NCI-H510A treated with DMSO at 0.1 percent for 48 hours (cell line): ENCODE measurements at regions not wholly inside any gene's neighbourhood (a gene's known extent, or its start where the extent isn't known, plus 50 kb on each side); places are given as distances from the start of the nearest gene placed in this dataset.

ENCODE experiments used
- DNase-seq: peaks from one replicate; lab custom pipeline; 2025; lab: John Stamatoyannopoulos, UW

DNA sequence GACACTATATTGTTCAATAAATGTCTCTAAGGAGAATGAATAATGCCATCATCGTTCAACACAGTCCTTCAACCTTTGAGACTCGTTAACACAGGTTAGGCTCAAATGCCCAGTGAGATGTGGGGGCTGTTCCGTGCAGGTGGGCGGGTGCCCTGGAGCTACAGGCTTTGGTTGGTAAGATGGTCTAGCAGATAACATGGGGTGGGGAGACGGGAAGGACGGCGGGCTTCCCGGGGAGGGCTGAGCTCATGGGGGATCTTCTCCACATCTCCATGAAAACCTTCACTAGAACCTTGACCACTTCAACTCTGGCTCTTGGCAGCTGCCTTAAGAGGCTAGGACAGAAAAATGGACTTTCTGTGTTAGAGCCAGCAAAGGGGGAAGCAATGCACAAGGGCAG, 134.1 kb upstream of the TCERG1L start:
- DNase-seq = no peak

DNA sequence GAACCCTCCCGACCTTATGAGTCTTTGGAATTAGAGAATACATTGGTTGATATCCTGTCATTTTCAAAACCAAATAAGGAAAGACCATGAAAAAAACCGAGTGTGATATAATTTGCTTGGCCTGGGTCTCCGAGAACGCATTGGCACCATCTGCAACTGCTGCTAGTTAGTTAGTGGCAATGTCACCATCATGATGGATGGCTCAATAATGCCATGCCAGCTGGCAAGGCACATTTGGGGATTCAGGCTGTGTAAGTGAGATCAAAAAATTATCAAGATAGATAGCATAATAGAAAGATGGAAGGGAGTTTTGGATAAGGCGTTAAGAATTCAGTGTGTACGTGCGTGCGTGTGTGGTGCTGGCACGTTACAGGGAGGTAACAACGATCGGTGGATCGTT, 134.7 kb upstream of the TCERG1L start:
- DNase-seq = no peak

DNA sequence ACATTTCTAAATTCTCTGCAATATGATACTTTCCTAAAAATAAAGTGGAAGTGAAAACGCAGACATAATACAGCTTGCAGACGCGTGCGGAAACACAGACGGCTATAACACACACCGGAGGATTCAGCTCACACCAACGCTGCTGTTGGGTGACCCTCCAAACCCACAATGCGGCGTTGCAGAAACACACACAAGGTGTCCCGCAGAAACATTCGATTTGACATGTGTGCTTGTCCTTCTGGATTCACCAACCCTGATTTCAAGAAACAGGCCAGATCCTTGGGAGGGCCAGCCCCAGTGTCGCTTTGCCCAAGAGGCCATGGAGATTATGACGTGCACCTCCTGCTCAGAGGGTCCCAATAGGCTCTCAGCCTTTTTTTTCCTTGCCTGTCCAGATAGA, 136.7 kb upstream of the TCERG1L start:
- DNase-seq = no peak

DNA sequence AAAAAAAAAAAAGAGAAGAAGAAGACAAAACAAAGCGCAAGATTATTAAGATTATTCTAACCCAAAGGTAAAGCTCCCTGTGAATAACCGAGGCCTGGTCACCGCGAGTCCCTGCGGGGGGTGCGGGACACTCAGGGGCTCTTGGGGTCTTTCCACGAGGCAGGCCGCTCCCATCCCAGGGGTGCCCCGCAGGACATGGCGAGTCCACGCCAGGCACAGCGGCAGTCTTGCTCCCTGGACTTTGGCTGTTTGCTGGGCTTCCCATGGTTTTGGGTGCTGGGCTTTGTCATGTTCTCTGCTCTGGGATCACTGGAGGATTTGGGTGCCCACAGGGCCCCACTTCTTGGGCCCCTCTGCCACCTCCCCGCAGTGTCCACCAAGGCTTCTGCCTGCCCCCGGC, 137.4 kb upstream of the TCERG1L start:
- no peak for DNase-seq

DNA sequence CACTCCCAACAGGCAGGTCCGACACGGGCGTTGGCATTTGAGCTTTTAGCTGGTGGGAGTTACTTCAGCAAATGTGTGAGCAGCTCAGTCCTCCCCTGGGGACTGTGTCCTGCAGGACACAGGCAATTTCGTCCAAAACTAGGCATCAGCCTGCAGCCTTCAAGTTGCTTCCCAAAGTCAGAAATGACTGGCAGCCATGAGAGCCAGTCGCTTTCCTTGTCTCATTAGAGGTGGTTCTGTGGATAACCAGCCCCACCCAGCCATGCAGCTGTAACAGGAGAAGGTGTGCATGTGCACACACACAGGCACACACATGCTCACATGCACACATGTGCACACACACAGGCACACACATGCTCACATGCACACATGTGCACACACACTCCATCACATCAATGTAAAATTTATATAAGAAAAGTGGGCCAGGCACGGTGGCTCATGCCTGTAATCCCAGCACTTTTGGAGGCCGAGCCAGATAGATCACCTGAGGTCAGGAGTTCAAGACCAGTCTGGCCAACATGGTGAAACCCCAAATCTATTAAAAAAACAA, 138.8 kb upstream of the TCERG1L start:
- DNase-seq = no peak

DNA sequence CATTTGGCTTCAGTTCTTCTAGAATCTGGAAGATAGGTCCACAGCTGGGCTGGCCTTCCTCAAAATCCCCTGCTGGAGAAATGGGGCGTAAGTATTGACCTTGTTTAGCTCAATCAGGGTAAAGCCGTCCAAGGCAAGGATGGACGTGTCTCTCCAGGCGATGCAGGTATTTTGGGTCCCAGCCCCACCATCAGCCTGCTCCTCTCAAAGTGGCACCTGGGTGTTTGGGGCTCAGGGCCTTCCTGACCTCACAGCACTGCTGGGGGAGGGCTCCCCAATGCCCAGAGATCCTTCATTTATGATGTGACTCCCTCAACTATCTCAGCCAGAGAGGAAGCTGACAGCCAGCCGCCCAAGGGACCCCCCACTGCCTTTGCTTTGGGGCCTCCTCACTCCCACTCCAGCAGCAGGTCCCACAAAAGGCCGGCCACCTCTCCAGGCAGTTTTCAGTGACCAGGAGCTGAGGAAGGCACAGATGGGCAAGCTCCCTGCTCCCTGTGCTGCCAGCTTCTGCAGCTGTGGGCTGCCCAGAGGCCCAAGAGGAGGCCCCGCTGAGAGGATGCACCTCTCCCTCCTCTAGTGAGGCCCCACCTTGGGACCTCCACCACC, 140.0 kb upstream of the TCERG1L start:
- no peak for DNase-seq

DNA sequence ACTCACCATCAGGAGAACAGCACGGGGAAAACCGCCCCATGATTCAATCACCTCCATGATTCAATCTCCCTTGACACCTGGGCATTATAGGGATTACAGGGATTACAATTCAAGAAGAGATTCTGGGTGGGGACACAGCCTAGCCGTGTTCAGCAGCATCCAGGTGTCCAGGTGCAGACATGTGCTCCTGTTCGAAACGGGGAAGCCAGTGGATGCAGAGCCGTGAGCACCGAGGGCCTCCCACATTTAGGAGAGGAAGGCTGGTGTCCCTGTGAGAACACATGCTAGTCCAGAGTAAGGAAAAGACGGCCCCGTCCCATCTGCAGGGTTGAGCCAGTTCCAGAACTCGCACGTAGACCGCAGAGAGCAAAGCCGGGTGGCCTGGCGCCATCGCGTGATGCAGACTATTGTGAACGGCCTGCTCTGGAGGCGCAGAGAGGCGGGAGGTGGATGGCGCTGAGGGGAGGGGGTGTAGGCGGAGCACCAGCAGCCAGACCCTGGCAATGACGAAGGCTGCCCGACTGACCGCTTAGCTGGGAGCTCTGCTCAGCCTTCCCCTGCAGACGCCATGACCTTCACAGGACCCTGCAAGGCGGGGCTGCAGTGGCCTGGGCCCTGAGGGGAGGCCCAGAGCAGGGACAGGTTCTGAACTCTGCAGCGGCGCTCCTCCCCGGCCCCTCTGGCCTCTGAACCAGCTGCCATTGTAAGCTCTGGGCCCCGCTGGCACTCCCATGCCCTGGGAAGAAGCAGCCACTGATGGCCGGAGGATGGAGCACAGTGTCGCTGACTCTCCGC, 141.6 kb upstream of the TCERG1L start:
- DNase-seq = no peak

DNA sequence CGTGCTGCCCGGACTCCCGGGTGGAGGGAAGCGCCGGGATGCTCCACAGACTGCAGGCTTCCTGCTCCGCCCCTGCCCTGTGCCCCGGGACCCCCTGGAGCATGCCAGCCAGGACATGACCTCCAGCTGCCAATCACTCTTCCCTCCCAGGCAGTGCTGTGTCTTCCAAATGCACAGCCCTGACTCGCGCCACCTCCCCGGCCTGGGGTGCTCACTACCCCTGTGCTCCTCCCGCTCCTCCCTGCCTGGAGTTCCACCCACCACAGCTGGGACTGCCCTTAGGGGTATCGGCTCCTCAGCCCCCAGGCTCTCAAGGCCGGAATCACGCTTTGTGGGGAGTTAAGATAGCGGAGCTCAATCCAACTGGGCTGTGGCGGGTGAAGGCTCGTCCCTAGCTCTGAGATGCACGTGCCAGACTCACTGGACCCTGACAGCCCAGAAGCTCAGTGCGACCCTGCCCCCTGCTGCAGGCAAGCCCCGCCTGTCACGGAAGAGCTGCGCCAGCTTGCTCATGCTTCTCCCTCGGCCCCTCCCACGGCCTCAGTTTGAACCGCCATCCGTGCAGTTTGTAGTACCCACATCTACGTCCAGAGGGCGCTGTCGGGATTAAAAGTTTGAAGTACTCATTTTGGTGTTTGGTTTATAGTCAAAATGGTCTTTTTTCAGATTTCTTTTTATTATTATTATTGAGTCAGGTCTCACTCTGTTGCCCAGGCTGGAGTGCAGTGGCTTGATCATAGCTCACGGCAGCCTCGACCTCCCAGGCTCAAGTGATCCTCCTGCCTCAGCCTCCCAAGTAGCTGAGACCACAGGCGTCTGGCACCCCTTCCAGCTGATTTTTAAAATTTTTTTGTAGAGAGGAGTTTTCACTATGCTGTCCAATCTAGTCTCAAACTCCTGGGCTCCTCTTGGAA, 142.5 kb upstream of the TCERG1L start:
- DNase-seq = no peak

DNA sequence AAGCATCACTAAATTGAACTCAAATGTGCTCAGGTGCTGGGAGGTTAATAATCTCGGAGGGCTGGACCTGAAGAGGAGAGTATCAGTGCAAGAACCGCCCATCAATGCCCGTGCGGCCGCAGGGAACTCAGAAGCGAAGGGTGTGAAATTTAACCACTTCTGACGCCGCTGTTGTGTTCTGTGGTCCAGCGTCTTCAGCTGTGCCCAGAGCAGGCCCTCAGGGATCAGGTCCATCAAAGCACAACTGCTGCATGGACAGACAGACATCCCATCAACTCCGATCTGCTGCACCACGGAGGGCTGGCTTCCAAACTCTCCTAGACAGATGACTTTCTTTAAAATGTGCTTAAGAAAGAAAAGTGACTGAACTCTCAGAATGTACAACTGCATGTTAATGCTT, 144.9 kb upstream of the TCERG1L start:
- no peak for DNase-seq

DNA sequence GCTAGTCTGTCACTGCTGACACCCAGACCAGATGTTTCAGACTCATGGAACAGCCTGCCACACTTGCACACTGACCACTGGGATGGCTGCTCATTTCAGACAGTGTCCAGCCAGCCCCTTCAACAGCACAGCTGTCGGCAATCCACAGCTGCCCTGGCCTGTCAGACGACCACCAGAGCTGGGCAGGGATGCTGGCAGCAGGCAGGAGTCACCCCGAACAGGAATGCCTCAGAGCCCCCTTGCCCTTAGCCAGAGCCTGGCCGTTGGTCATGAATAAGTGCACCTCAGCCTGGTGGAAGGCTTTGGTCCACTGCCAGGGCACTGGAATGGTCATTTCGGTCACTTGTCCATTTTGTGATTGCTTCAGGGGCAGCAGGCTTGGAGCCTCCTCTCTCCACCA, 149.6 kb upstream of the TCERG1L start:
- no peak for DNase-seq

DNA sequence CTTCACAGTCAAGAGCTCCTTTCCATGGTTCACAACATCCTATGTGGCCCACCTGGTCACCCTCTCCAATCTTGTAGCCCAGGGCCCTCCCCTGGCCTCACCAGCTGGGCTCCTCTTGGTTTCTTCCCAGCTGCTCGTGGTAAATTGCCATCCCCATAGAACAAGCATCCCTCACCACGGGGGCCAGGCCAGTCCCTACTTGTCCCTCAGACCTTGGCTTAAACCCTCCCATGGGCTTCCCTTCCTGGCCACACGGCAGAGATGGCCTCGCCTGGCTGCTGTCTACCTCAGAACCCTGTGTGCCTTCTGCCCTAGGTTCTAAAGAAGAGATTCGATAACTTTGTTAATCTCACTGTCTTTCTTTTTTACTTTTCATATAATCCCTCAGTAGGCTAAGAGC, 153.3 kb upstream of the TCERG1L start:
- peak; percentile 35 for DNase-seq

DNA sequence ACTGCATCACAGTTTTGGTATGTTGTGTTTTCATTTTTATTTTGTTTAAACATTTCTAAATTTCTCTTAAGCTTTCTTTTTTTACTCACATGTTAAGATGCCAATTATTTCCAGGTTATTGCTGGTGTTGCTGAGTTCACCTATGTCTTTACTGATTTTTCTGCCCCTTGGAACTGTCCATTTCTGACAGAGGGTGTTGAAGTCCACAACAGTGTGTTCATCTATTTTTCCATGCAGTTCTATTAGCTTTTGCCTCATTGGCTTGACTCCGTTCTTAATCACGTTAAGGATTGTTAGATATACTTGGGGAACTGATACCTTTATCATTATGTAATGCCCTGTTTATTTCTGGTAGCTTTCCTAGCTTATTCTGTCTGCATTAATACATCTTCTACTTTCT, 158.0 kb upstream of the TCERG1L start:
- DNase-seq = no peak

DNA sequence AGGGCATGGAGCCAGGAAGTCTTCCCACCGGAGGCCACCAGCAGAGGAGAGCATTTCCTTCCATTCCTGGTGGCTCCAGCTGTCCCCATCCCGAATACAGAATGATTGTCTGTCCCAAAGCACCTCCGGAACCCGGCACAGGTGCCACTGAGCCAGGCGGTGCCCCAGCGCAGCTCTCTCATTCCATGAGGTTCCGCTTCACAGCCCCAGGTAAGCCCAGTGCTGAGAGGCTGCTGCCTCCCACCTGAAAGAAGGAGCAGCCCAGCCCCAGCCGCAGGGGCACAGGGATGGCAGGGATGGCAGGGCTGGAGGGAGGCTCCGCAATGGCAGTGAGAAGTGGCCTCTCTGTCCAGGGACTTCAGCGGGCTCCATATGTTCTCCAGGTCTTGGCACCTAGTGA, 162.1 kb upstream of the TCERG1L start:
- no peak for DNase-seq

DNA sequence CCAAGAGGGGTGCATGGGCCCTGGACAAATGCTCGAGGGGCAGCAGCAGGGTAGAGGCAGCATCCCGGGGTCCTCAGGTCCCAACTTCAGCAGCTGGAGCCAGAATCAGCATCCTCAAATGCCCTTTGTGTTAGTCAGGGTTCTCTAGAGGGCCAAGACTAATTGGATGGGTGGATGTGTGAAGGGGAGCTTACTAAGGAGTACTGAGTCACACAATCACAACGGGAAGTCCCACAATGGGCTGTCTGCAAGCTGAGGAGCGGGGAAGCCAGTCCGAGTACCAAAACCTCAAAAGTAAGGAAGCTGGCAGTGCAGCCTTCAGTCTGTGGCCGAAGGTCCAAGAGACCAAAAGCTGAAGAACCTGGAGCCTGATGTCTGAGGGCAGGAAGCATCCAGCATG, 162.9 kb upstream of the TCERG1L start:
- DNase-seq = no peak

DNA sequence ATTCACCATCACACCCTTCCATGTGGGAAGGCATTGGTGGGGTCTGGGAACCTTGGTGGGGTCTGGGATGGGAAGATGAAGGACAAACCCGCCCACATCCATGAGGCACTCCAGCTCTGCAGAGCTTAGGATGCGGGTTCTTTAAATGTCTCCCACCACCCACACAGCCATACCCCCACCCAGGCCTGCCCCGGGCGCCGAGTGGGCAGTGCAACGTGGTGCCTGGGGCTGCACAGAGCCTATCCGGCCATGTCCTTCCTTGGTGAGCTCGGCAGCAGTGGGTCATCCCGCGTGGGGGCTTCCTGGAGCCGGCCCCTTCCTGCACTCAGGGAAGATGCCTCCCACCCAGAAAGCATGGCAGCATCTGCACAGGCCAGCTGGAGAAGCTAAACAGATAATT, 163.5 kb upstream of the TCERG1L start:
- DNase-seq = no peak

DNA sequence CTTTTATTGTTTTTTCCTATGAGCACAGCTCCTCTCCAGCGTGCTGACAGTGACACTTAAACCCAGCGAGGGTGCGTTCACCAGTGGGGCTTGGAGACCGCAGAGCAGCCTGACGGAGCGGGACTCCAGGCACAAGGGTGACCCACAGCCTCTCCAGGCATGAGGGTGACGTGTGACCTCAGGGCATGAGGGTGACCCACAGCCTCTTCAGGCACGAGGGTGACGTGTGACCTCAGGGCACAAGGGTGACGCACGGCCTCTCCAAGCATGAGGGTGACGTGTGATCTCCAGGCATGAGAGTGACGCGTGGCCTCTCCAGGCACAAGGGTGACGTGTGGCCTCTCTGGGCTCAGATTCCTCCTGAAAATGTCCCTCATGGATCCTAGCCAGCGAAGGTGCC, 164.3 kb upstream of the TCERG1L start:
- no peak for DNase-seq

DNA sequence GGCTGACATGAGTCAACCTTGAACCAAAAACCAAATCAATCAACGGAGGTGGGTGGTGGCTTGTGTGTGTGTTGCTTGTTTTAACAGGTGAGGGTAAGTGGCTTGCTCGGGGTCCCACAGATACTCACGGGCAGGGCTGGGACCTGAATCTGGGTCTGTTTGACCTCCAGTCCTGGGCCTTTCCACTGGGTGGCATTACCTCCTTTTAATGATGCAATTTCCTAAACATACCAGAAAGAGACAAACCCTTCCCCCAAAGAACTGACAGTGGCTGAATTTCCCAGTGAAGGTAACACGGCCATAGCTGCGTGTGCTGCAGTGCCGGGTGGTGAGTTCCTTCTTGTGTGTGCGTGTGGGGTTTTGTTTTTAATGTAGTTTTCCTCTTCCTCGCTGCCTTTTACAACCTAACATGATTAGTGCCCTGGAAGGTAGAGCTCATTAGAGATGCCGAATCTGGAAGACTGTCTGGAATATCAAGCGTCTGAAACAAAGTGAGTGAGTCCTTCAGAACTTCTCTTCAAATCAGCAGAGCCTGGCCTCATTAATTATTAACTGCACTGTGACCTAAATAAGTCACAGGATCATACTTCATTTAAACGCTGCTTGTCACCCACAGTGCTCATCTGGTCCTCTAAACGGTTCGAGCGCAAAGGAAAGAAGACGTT, 166.1 kb upstream of the TCERG1L start:
- peak; percentile 58 for DNase-seq

DNA sequence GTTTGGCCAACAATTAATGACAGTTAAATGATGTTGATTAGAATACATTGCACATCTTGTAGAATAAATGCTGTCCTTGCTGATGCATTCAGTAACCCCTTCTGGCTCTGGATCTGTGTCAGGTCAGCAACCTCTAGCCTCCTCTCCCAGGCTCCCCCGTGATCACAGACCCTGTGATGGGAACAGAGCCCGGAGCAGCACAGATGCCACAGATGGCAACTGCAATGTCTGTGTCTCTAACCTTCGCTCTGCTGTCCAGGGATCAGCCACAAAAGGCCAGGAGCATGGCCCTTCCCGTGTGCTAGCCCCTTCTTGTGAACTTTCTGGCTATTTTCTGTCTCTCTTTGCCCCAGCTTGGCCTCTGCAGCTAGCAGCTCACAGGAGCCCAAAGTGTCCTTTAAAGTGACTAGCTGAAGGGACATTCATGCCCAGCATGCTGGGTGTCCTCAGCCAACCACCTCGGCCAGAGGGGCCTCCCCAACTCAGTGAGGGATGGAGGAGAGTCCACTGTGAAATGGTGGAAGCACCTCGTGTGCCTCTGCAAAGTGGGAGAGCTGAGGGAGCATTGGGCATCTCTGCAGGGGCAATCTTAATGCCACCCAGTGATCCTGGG, 167.0 kb upstream of the TCERG1L start:
- DNase-seq = no peak

DNA sequence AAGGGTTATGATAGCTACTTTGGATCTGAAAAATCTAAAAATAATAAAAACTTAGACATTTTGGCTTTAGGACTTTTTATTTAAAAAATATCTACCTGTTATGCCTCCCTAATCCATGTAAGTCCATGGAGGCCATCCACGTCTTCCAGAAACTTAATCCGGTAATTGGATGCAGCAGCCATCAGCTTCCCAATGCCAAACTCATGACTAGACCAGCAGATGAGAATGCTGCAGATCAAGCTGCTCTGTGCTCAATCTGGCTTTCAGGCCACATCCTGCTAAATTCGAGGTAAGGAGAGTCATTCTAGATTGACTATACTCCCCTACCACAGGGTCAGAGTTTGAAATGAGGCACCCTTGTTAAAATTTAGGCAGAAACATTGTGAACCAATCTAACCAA, 168.5 kb upstream of the TCERG1L start:
- DNase-seq = no peak

DNA sequence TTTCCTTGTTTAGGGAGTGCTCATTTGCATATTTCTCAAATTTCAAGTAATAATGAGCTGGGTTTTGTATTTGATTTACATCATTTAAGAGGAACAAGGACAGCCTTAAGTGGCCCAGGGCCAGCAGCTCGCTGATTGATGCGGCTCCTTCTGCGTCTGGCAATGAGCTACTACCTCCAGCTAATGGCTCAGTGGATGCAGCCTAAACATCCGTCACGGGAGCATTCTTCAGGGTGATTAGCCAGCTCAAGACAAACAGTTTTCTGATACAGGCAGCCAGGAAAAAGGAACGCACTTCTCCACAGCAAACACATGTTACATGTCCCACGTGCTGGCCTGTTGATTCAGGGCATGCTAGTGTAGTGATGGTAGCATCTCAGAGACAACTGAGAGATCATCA, 169.3 kb upstream of the TCERG1L start:
- DNase-seq = peak; percentile 23

DNA sequence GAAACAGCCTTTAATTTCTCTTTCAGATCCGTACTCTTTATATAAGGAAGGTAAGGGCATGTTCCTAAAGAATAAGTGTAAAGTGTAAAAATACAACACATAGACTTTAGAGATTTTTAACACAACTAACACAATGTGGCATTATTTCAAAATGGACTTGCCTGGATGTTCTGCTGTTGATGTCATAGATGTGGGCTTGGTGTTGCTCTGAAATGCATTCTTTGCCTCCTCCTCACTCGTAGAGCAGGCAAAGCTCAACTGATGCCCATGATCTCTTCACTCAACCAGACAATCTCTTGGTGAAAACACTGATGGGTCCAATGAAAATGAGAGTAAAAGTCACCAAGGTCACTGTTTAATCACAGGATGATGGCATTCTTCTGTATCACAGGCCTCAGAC, 174.2 kb upstream of the TCERG1L start:
- DNase-seq = no peak

DNA sequence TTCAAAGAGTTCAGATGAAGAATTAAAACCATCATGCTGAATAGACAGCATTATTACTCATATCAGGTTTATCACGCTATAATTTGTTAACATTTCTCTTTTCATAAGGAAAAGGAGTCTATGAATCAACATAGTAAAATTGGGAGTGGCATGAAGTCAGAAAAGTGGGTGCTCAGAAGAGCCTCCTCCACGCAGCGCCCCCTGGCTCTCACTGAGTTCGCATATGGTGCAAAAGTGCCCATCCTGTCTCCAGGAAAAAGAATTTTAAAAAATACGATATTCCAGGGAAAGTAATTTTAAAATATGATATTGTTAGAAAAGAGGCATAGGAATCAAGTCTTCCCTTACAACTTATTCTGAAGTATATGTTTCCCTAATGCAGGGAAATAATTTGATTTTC, 176.3 kb upstream of the TCERG1L start:
- no peak for DNase-seq
